SK-N-SH (cell line): ENCODE measurements at regions not wholly inside any gene's neighbourhood (a gene's known extent, or its start where the extent isn't known, plus 50 kb on each side); places are given as distances from the start of the nearest gene placed in this dataset.

Source experiments
- CTCF ChIP-seq: fragments of 200-600 bp; sonication (generic); IDR thresholded peaks from 2 replicates; pipeline ENCODE4 v1.6.1; 2017; ENCODE audit warnings: antibody characterized with exemption, mild to moderate bottlenecking, moderate library complexity
- EP300 ChIP-seq, 2 experiments: IDR thresholded peaks; 2 replicates each; pipeline versions ENCODE4 v1.4.0 to v1.6.1; 2012; ENCODE audit warnings: borderline replicate concordance in 1 of 2, low read depth in 1 of 2, low read length in 1 of 2
- EZH2phosphoT487 ChIP-seq: fragments of 200-600 bp; sonication (generic); IDR thresholded peaks from 2 replicates; pipeline ENCODE4 v1.6.1; 2017; ENCODE audit warnings: low read depth, mixed run types, mild to moderate bottlenecking, antibody characterized with exemption, moderate library complexity, borderline replicate concordance
- MXI1 ChIP-seq: IDR thresholded peaks from 2 replicates; pipeline ENCODE4 v1.6.1; 2012; ENCODE audit warnings: mild to moderate bottlenecking, low read depth, low read length, improper control_type of control experiment
- POLR2AphosphoS5 ChIP-seq: IDR thresholded peaks from 2 replicates; pipeline ENCODE4 v1.6.1; 2012; ENCODE audit warnings: low read depth, low read length
- RAD21 ChIP-seq: IDR thresholded peaks from 2 replicates; pipeline ENCODE4 v1.6.1; 2012; ENCODE audit warnings: mild to moderate bottlenecking, low read length
- TF ChIP-seq, protein P1 (sequence below): IDR thresholded peaks from 2 replicates; pipeline ENCODE4 v1.4.0; 2012; ENCODE audit warnings: low read depth

DNA sequence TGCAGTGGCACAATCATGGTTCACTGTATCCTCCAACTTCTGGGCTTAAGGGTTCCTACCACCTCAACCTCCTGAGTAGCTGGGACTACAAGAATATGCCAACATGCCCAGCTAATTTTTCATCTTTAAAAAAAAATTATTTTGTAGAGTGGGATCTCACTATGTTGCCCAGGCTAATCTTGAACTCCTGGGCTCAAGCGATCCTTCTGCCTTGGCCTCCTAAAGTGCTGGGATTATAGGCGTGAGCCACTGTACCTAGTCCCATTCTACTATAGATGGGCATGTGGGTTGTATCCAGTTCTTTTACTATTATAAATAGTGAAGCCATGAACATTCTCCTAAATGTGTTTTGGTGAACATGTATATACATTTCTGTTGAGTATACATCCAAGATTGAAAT lies 57.9 kb upstream of the PAXBP1 start:
- no peak for TF ChIP-seq EP300 (IDR thresholded peaks at IDR 0.05; ENCODE audit: borderline replicate concordance in 1 of 2, low read depth in 1 of 2, low read length in 1 of 2)
- TF ChIP-seq POLR2AphosphoS5: no peak
- TF ChIP-seq EZH2phosphoT487: no peak
- TF ChIP-seq, protein P1, sequence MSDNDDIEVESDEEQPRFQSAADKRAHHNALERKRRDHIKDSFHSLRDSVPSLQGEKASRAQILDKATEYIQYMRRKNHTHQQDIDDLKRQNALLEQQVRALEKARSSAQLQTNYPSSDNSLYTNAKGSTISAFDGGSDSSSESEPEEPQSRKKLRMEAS: no peak
- no peak for TF ChIP-seq RAD21
- no peak for TF ChIP-seq MXI1
- no peak for TF ChIP-seq CTCF
